HG02852 (cell line): ENCODE measurements at regions not wholly inside any gene's neighbourhood (a gene's known extent, or its start where the extent isn't known, plus 50 kb on each side); places are given as distances from the start of the nearest gene placed in this dataset.
"Not testable (repeated sequence)": the region's sequence is repeated elsewhere in the genome, so short reads cannot be mapped to it uniquely, and the experiment has no call there.

Experiments
- ATAC-seq: cut with Tn5 transposase; IDR thresholded peaks from one replicate; pipeline ENCODE4 v1.9.1; 2021; ENCODE audit warnings: mild to moderate bottlenecking, moderate library complexity; ENCODE audit not compliant: unreplicated experiment

- no peak for ATAC-seq
Measured at GRCh38 chr6:53446151-53446550, 97.4 kb upstream of the ELOVL5 start.

GRCh38 chr6:53441761-53442160 lies 93.0 kb upstream of the ELOVL5 start:
- ATAC-seq = no peak

GRCh38 chr6:53441035-53441493 lies 92.3 kb upstream of the ELOVL5 start:
- peak; percentile 55 for ATAC-seq

- ATAC-seq = no peak
Measured at GRCh38 chr6:53440336-53440945, 91.7 kb upstream of the ELOVL5 start.

GRCh38 chr6:53439556-53439955 lies 90.8 kb upstream of the ELOVL5 start:
- ATAC-seq = no peak

- ATAC-seq = peak; percentile 53
Measured at GRCh38 chr6:53437557-53438202, 88.9 kb upstream of the ELOVL5 start.

GRCh38 chr6:53436526-53437303 lies 88.0 kb upstream of the ELOVL5 start:
- ATAC-seq = no peak

GRCh38 chr6:53433951-53434285 lies 85.2 kb upstream of the ELOVL5 start:
- no peak for ATAC-seq

GRCh38 chr6:53433261-53433950 lies 84.7 kb upstream of the ELOVL5 start:
- ATAC-seq = no peak

- no peak for ATAC-seq
Measured at GRCh38 chr6:53432318-53433161, 83.8 kb upstream of the ELOVL5 start.

- no peak for ATAC-seq
Measured at GRCh38 chr6:53431704-53432103, 83.0 kb upstream of the ELOVL5 start.

- no peak for ATAC-seq
Measured at GRCh38 chr6:53429401-53429800, 80.7 kb upstream of the ELOVL5 start.

- no peak for ATAC-seq
Measured at GRCh38 chr6:53428886-53429285, 80.1 kb upstream of the ELOVL5 start.

GRCh38 chr6:53426667-53427270 lies 78.0 kb upstream of the ELOVL5 start:
- ATAC-seq = peak; percentile 93

GRCh38 chr6:53426117-53426516 lies 77.4 kb upstream of the ELOVL5 start:
- ATAC-seq = no peak

GRCh38 chr6:53424976-53425718 lies 76.4 kb upstream of the ELOVL5 start:
- no peak for ATAC-seq

GRCh38 chr6:53424300-53424699 lies 75.5 kb upstream of the ELOVL5 start:
- ATAC-seq = no peak

- not testable (repeated sequence) for ATAC-seq
Measured at GRCh38 chr6:53423560-53423959, 74.8 kb upstream of the ELOVL5 start.

- ATAC-seq = no peak
Measured at GRCh38 chr6:53419026-53419425, 70.3 kb upstream of the ELOVL5 start.
